NCI-H526 treated with DMSO at 0.1 percent for 48 hours (cell line): ENCODE measurements at regions not wholly inside any gene's neighbourhood (a gene's known extent, or its start where the extent isn't known, plus 50 kb on each side); places are given as distances from the start of the nearest gene placed in this dataset.
"Not testable (repeated sequence)": the region's sequence is repeated elsewhere in the genome, so short reads cannot be mapped to it uniquely, and the experiment has no call there.

Experiments
- DNase-seq: peaks from one replicate; lab custom pipeline; 2025; lab: John Stamatoyannopoulos, UW

DNA sequence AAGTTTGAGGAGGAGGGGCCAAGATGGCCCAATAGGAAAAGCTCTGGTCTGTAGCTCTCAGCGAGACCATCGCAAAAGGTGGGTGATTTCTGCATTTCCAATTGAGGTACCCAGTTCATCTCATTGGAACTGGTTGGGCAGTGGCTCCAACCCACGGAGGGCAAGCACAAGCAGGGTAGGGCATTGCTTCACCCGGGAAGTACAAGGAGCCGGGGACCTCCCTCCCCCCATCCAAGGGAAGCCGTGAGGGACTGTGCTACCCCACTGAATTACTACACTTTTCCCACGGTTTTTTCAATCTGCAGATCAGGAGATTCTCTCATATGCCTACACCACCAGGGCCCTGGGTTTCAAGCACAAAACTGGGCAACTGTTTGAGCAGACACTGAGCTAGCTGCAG, 58.0 kb upstream of the EFCAB3 start:
- DNase-seq, result no peak

DNA sequence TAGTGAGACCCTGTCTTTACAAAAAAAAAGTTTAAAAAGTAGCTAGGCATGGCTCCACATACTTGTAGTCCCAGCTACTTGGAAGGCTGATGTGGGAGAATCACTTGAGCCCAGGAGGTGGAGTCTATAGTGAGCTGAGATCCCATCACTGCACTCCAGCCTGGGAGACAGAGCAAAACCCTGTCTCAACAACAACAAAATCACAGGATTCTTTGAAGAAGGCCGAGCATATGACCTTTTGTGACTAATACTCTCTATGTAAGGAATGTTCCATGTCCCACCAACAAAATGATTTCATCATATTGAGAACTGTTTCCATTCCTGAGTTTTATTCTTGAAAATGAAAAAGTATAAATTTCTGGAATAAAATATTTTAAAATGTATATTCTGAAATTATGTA, 58.9 kb upstream of the EFCAB3 start:
- DNase-seq, result no peak

- DNase-seq, result no peak
Observed at GRCh38 chr17:62319846-62320245, 60.5 kb upstream of the EFCAB3 start.

GRCh38 chr17:62309396-62309795, 71.0 kb upstream of the EFCAB3 start:
- DNase-seq, result no peak

GRCh38 chr17:62307196-62307595, 73.2 kb upstream of the EFCAB3 start:
- DNase-seq, result no peak

DNA sequence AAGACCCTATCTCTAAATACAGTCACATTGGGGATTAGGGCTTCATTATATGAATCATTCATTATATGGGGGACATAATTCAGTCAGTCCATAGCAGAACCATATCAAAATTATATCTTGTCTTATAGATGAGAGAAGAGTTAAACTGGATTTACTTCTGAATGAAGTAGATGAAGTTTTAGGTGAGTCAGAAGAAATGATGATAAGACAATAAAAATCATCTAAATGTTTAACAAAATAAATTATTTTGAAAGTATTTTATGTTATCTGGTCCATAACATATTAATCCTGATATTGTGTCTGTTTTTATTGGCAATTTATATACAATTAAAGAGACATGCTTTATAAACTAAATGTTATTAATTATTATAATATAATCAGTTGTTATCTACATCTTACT, 76.9 kb upstream of the EFCAB3 start:
- DNase-seq, result no peak

DNA sequence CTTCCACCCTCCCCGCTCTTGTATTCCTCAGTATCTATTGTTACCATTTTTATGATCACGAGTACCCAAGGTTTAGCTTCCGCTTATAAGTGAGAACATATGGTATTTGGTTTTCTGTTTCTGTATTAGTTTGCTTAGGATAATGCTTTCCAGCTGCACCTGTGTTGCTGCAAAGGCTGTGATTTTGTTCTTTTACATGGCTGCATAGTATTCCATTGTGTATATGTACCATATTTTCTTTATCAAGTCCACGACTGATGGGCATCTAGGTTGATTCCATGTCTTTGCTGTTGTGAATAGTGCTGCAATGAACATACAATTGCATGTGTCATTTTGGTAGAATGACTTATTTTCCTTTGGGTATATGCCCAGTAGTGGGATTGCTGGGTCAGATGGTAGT, 79.7 kb upstream of the EFCAB3 start:
- no peak for DNase-seq

DNA sequence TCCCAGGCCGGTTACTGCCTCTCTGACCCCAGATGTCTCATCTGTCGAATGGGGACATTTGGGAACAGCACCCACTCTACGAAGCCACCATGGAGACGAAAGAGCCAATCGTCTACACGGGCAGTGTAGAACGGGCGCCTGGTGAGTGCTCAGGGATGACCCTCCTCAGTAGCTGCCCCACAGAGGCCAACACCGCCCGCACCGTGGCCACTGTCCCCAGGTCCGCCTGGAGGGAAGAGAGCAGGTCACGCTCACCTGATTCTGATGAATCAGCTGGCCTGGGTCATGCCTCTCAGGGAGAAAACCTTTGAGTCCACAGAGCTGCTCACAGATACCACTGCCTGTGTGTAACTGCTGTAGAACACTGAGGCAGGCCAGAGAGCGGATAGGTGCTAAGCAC, 105.1 kb upstream of the EFCAB3 start:
- not testable (repeated sequence) for DNase-seq

GRCh38 chr17:62268361-62268760, 112.0 kb upstream of the EFCAB3 start:
- not testable (repeated sequence) for DNase-seq

- DNase-seq, result not testable (repeated sequence)
Observed at GRCh38 chr17:62264974-62265373, 115.4 kb upstream of the EFCAB3 start.

- not testable (repeated sequence) for DNase-seq
Observed at GRCh38 chr17:62255791-62256190, 124.6 kb upstream of the EFCAB3 start.

GRCh38 chr17:62242076-62242475, 138.3 kb upstream of the EFCAB3 start:
- not testable (repeated sequence) for DNase-seq

- DNase-seq, result not testable (repeated sequence)
Observed at GRCh38 chr17:62239569-62239968, 140.8 kb upstream of the EFCAB3 start.

- DNase-seq, result not testable (repeated sequence)
Observed at GRCh38 chr17:62238551-62239338, 141.6 kb upstream of the EFCAB3 start.

DNA sequence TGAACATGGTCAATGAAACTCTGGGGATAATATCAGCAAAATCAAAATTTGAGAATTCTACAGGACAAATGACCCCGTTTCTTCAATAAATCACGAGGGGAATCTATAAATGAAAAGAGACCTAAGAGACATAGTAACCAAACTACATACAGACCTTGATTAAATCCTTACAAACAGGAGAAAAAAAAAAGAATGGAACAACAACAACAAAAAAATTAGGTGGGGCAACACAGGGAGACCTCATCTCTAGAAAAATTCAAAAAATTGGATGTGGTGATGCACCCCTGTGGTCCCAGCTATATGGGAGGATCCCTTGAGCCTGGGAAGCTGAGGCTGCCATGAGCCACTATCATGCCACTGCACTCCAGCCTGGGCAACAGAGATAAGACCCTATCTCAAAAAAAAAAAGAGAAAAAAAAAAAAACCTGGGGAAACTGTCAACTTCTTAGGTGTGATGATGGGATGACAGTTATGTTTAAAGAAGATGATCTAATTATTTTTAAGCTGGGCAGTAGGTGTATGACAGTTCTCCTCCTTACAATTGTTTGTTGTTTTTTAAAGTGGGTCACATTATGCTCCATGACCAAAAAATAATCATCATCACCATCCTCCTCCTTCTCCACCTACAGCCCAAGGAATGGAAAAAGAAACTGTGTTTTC, 146.4 kb upstream of the EFCAB3 start:
- not testable (repeated sequence) for DNase-seq

- DNase-seq, result not testable (repeated sequence)
Observed at GRCh38 chr17:62231293-62231692, 149.1 kb upstream of the EFCAB3 start.

GRCh38 chr17:62226610-62227240, 153.6 kb upstream of the EFCAB3 start:
- not testable (repeated sequence) for DNase-seq

- DNase-seq, result not testable (repeated sequence)
Observed at GRCh38 chr17:62223585-62223984, 156.8 kb upstream of the EFCAB3 start.

DNA sequence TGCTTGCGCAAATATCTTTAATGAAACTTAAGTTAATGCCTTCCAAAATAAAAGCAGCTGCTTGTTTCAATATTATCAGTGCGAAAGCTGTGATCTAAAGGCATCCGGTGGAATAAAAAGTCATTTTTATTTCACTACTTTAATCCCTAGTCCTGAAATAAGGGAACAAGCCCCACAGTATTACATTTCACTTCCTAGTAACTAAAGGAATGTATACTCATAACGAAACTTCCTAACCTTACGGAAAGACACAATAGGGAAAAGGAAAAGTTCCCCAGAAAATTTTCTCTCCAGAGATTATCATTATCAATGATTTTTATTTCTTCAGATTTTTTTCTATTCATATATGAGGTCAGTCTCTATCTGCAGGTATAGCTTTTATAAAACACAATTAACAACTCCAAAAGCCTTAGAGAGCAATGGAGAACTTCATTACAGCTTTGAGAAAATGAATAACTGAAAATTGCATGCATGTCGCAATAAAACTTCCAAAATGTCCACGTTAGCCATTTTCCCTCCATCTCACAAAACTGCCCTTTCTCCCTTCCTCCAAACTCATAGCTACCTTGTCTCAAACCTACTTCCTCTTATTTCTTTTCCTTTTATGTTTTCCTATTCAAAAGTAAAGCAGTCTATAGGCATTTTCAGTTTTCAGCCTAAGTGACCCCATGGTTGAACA, 154.3 kb upstream of the MED13 start:
- no peak for DNase-seq

- no peak for DNase-seq
Observed at GRCh38 chr17:62216847-62217246, 151.8 kb upstream of the MED13 start.

- not testable (repeated sequence) for DNase-seq
Observed at GRCh38 chr17:62215891-62216290, 150.8 kb upstream of the MED13 start.

DNA sequence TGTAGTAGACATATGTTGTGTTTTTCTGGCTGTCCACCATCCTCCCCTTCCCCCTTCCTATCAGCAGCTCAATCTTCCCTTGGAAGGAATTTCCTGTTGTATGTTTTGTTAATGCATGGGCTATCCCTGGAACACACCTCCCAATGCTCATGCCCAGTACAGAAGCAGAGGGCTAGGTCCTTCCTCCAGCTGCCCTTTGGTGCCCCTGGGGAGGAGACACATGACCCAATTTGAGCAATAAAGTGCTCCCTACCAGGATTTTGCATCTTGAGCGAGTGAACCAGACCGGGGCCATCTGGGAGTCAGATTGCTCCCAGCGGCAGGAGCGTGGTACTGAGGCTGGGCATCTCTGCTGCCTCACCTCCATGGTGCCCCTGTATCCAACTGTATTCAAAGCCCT, 141.5 kb upstream of the MED13 start:
- no peak for DNase-seq
